GM18520 (cell line): ENCODE measurements at regions not wholly inside any gene's neighbourhood (a gene's known extent, or its start where the extent isn't known, plus 50 kb on each side); places are given as distances from the start of the nearest gene placed in this dataset.
"Not testable (repeated sequence)": the region's sequence is repeated elsewhere in the genome, so short reads cannot be mapped to it uniquely, and the experiment has no call there.

Experiments used
- ATAC-seq: cut with Tn5 transposase; IDR thresholded peaks from one replicate; pipeline ENCODE4 v1.9.1; 2021; ENCODE audit not compliant: unreplicated experiment

- ATAC-seq, result no peak
Observed at GRCh38 chr12:127162307-127162706, 1104.7 kb upstream of the TMEM132C start.

DNA sequence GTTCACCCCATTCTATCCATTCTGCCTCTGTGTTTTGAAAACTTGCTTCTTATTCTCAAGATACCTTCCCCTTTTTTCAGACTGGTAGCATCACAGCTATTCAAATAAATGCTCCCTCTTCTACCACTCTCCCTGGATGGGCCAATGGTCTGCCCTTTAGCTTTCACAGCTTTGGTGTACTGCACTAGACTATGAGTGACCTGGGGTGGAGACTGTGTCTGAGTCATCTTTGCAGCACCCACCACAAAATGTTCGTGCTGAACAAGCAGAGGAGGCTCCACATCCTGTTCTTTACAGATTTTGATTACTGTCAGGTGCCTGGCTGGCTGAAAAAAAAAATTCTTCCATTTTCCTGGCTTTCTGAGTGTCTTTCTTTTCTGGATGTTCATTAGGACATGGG, 1104.1 kb upstream of the TMEM132C start:
- no peak for ATAC-seq

DNA sequence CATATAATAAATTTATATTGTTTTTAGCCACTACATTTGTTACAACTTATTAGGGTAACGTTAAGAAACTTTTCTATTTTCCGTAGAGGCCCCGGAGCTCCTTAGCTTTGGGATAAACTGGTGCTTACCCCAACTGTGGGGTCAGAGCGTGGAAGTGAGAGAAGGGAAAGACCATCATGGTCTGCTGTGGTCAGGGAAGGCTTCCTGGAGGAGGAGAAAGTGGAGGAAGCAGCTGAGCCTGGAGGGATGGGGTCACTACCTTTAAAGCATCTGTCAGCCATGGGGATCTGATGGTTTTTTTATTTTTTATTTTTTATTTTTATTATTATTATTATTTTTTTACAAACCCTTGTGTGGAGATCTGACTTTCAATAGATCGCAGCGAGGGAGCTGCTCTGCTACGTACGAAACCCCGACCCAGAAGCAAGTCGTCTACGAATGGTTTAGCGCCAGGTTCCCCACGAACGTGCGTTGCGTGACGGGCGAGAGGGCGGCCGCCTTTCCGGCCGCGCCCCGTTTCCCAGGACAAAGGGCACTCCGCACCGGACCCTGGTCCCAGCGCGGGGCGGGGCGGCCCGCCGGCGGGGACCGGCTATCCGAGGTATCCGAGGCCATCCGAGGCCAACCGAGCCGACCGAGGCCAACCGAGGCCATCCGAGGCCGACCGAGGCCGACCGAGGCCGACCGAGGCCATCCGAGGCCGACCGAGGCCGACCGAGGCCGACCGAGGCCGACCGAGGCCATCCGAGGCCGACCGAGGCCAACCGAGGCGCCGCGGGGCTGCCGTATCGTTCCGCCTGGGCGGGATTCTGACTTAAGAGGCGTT, 1101.2 kb upstream of the TMEM132C start:
- ATAC-seq, result no peak

DNA sequence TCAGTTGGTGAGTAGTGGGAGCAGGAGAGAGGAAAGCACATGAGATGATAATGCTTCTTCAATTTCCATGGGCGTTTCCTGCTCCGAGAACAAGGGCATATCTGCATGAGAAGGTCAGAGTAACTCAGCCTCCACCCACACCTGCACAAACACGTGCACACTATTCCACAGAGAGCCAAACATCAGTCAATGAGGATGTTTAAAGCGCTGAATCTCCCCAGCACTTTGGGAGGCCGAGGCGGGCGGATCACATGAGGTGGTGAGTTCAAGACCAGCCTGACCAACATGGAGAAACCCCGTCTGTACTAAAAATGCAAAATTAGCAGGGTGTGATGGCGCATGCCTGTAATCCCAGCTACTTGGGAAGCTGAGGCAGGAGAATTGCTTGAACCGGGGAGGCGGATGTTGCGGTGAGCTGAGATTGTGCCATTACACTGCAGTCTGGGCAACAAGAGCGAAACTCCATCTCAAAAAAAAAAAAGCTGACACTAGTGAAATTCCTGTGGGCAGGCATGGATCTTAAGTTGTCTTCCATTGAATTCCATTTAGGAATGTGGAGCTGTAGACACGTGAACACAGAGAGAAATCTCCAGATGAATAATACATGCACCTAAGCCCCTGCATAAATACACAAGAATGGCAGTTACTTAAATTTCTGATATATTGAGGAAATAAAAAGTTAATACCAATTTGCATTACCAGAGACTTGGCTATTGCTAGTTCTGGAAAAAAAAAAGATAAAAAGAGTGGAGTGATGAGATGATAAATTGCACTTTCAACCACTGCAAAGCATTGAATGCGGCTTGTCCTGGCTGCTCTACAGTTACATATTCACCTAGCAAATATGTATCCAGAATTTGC, 1097.4 kb upstream of the TMEM132C start:
- ATAC-seq, result no peak

- ATAC-seq, result no peak
Observed at GRCh38 chr12:127170226-127171180, 1096.5 kb upstream of the TMEM132C start.

- no peak for ATAC-seq
Observed at GRCh38 chr12:127172861-127173260, 1094.1 kb upstream of the TMEM132C start.

DNA sequence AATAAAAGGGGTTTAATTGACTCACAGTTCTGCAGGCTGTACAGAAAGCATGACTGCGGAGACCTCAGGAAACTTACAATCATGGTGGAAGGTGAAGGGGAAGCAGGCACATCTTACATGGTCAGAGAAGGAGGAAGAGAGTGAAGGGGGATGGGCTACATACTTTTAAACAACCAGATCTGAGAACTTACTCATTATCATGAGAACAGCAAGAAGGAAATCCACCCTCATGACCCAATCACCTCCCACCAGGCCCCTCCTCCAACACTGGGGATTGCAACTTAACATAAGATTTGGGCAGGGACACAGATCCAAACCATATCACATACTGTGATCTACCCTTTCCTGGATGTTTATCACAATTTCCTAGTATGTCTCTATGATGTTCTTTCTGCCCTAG, 1093.0 kb upstream of the TMEM132C start:
- ATAC-seq, result not testable (repeated sequence)

- ATAC-seq, result no peak
Observed at GRCh38 chr12:127174881-127175280, 1092.1 kb upstream of the TMEM132C start.

GRCh38 chr12:127175361-127175760, 1091.6 kb upstream of the TMEM132C start:
- ATAC-seq, result no peak

DNA sequence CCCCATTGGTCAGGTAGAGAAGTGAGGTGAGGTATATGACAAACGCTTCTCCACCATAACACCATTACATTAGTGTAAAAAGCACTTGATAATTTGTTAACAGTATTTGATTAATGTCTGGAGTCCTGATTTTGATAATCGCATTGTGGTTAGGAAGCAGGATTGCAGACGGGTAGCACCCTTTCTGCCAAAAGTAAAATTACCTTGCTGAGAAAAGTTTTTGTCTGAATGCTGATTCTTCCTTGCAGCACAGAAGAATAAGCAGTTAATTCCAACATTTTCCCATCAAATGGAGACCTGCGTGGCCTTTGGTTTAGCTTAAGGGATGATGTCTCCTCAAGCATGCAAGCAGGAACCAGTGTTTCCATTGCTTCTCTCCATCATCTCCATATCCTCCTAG, 1090.2 kb upstream of the TMEM132C start:
- no peak for ATAC-seq

DNA sequence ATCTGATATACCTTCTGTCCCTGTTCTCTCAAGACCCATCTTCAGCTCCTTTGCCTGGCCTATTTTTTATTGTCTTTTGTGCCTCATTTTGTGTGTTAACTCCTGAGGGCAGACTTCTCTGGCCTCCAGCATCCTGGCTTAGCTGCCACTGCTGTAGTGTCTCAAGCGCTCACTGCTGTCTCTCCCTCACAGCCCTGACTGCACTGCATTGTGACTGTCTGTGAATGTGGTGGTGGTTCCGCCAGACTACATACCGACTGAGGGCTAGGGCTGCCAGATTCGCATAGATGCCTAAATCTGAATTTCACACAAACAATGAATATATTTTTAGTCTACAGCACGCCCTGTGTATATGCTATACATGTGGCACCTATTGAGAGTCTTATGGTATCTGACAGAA, 1088.9 kb upstream of the TMEM132C start:
- no peak for ATAC-seq

GRCh38 chr12:127178463-127178862, 1088.5 kb upstream of the TMEM132C start:
- no peak for ATAC-seq

DNA sequence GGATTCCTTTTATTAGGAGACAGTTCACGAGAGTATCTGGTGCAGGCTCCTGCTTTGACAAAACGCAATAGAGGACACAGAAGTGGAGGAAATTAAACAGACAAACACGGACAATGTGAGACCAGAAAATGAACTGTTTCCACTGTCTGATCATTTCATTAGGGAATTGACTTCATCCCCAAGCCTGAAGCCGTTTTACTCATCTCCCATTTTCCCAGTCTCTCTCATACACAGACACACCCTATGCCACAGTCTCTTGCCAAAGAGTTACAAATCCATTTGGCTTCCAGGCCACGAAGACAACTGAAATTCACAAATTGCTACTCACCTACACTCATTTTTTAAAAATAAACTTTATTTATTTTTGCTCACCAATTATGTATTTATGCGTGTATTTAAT, 1087.8 kb upstream of the TMEM132C start:
- no peak for ATAC-seq

- ATAC-seq, result no peak
Observed at GRCh38 chr12:127182018-127182417, 1085.0 kb upstream of the TMEM132C start.

DNA sequence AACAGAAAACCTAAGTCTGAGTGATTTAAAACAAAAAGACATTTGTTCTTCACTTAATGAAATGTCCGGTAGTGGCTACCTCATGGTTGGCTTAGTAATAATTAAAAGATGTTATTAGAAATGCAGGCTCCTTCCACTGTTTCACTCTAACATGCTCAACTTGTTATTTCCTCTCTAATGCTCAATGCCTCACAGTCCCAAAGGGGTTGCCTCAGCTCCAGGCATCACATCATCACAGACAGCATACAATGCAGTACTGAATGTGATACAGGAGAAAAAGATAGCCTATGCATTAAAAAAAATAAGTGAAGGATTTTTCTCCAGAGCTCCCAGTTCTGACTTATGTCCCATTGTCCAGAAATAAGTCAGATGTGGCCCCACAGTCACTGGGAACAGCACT, 1077.0 kb upstream of the TMEM132C start:
- no peak for ATAC-seq

GRCh38 chr12:127191129-127191528, 1075.8 kb upstream of the TMEM132C start:
- ATAC-seq, result no peak

GRCh38 chr12:127192391-127192790, 1074.6 kb upstream of the TMEM132C start:
- ATAC-seq, result no peak

GRCh38 chr12:127193341-127193740, 1073.6 kb upstream of the TMEM132C start:
- no peak for ATAC-seq

DNA sequence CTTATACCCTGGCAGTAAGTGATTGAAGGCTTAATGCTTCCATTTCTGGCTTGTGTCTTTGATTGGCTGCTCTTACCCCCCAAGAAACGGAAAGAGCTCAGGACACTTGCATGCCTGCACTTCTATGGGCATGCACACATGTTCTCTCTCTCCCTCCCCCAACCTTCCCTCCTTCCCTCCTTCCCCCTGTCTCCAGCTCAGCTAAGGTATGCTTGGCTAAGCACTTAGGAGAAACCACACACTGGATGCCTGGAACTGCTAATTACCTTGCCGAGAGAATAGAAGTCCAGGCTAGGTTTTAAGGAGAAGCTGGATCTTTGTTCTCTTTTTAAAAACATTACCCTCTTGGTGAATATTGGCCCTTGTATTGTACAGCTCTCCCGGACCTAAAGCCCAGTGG, 1072.8 kb upstream of the TMEM132C start:
- no peak for ATAC-seq

GRCh38 chr12:127205781-127206555, 1061.0 kb upstream of the TMEM132C start:
- no peak for ATAC-seq
